GM19240 (cell line): ENCODE measurements at regions not wholly inside any gene's neighbourhood (a gene's known extent, or its start where the extent isn't known, plus 50 kb on each side); places are given as distances from the start of the nearest gene placed in this dataset.
"Not testable (repeated sequence)": the region's sequence is repeated elsewhere in the genome, so short reads cannot be mapped to it uniquely, and the experiment has no call there.

Experiments
- DNase-seq: peaks from one replicate; pipeline ENCODE4 v3.0.0; 2011; ENCODE audit warnings: low spot score; ENCODE audit not compliant: insufficient read length

- no peak for DNase-seq
These were observed 700.9 kb downstream of the AACS start for GRCh38 chr12:125766091-125766490.

GRCh38 chr12:125772403-125772802, 707.2 kb downstream of the AACS start:
- no peak for DNase-seq

- DNase-seq, result no peak
These were observed 707.9 kb downstream of the AACS start for GRCh38 chr12:125773033-125773640.

GRCh38 chr12:125775507-125775906, 710.3 kb downstream of the AACS start:
- no peak for DNase-seq

GRCh38 chr12:125776212-125776611, 711.0 kb downstream of the AACS start:
- no peak for DNase-seq

- no peak for DNase-seq
These were observed 720.9 kb downstream of the AACS start for GRCh38 chr12:125786143-125786542.

GRCh38 chr12:125794401-125794800, 729.2 kb downstream of the AACS start:
- DNase-seq, result no peak

- DNase-seq, result no peak
These were observed 732.4 kb downstream of the AACS start for GRCh38 chr12:125797421-125798175.

GRCh38 chr12:125804660-125805059, 739.4 kb downstream of the AACS start:
- DNase-seq, result no peak

- DNase-seq, result no peak
These were observed 759.0 kb downstream of the AACS start for GRCh38 chr12:125824276-125824675.

- DNase-seq, result no peak
These were observed 770.6 kb downstream of the AACS start for GRCh38 chr12:125835852-125836251.

GRCh38 chr12:125836647-125837046, 771.4 kb downstream of the AACS start:
- no peak for DNase-seq

GRCh38 chr12:125841332-125841731, 776.1 kb downstream of the AACS start:
- no peak for DNase-seq

GRCh38 chr12:125852116-125852515, 786.9 kb downstream of the AACS start:
- no peak for DNase-seq

GRCh38 chr12:125852679-125853078, 787.4 kb downstream of the AACS start:
- DNase-seq, result no peak

GRCh38 chr12:125853670-125854069, 788.4 kb downstream of the AACS start:
- no peak for DNase-seq

- no peak for DNase-seq
These were observed 791.1 kb downstream of the AACS start for GRCh38 chr12:125856366-125856765.

GRCh38 chr12:125856896-125857295, 791.7 kb downstream of the AACS start:
- DNase-seq, result no peak

GRCh38 chr12:125860672-125861288, 795.5 kb downstream of the AACS start:
- DNase-seq, result no peak

GRCh38 chr12:125861299-125862281, 796.4 kb downstream of the AACS start:
- DNase-seq, result no peak

- DNase-seq, result not testable (repeated sequence)
These were observed 800.0 kb downstream of the AACS start for GRCh38 chr12:125865236-125865635.
